ENCODE measurements at regions not wholly inside any gene's neighbourhood (a gene's known extent, or its start where the extent isn't known, plus 50 kb on each side); places are given as distances from the start of the nearest gene placed in this dataset.

GRCh38 chr6:148602136-148602535 is 144.7 kb upstream of the UST start:
- Histone ChIP-seq H3K27ac (ENCODE audit: low read depth in 1 of 2, low read length in 2 of 2) (no peak overlapping the region), H3K4me1 (ENCODE audit: insufficient read depth, low read length) (no peaks in the 10 kb centered on the region), H3K27me3 (ENCODE audit: control insufficient read depth in 1 of 2, insufficient read depth in 2 of 2, low read length in 2 of 2) (peaks cover 0 to 13% of the 10 kb centered on the region in 2 experiments), H3K9me3 (ENCODE audit: control insufficient read depth in 1 of 2, insufficient read depth in 1 of 2, low read length in 2 of 2) (peaks cover 0 to 5% of the 10 kb centered on the region in 2 experiments), H3K4me3 (ENCODE audit: low read length) (no peak overlapping the region), H3K36me3 (ENCODE audit: insufficient read depth, low read length) (no peaks in the 10 kb centered on the region)
- peaks cover 14% of the 10 kb centered on the region for H3K27me3 Mint-ChIP-seq
- H3K36me3 Mint-ChIP-seq (ENCODE audit: low read depth), result no peaks in the 10 kb centered on the region
- ATAC-seq (ENCODE audit: poor library complexity), result no peak
- peaks cover 6% of the 10 kb centered on the region for H3K9me3 Mint-ChIP-seq
- no peak overlapping the region for H3K4me3 Mint-ChIP-seq
- no peak overlapping the region for H3K27ac Mint-ChIP-seq
- POLR2A ChIA-PET, result no interaction called here
- DNase-seq, result no peak
- intact Hi-C loops (cut with DNase I, micrococcal nuclease), result no loop called here
- no peaks in the 10 kb centered on the region for H3K4me1 Mint-ChIP-seq (ENCODE audit: low read depth)
- CTCF ChIA-PET, result no interaction called here
- no peak for TF ChIP-seq CTCF (IDR thresholded peaks at IDR 0.05)

GRCh38 chr6:148608199-148608951 is 138.5 kb upstream of the UST start:
- no peaks in the 10 kb centered on the region for H3K27me3 Mint-ChIP-seq
- ChIA-PET CTCF (no interaction called here), POLR2A (no interaction called here)
- no peaks in the 10 kb centered on the region for H3K9me3 ChIP-seq (ENCODE audit: control insufficient read depth in 1 of 2, insufficient read depth in 1 of 2, low read length in 2 of 2)
- H3K27ac Mint-ChIP-seq, result no peak overlapping the region
- no peaks in the 10 kb centered on the region for H3K4me1 Mint-ChIP-seq (ENCODE audit: low read depth)
- no peak overlapping the region for H3K4me3 ChIP-seq (ENCODE audit: low read length)
- DNase-seq, result peak in 1 of 14 experiments; percentile 7
- no peak overlapping the region for H3K4me3 Mint-ChIP-seq
- no peaks in the 10 kb centered on the region for H3K9me3 Mint-ChIP-seq
- intact Hi-C loops (cut with DNase I, micrococcal nuclease), result no loop called here
- no peaks in the 10 kb centered on the region for H3K36me3 ChIP-seq (ENCODE audit: insufficient read depth, low read length)
- no peaks in the 10 kb centered on the region for H3K4me1 ChIP-seq (ENCODE audit: insufficient read depth, low read length)
- H3K27me3 ChIP-seq (ENCODE audit: control insufficient read depth in 1 of 2, insufficient read depth in 2 of 2, low read length in 2 of 2), result no peaks in the 10 kb centered on the region
- no peak for ATAC-seq (ENCODE audit: poor library complexity)
- no peaks in the 10 kb centered on the region for H3K36me3 Mint-ChIP-seq (ENCODE audit: low read depth)
- no peak for TF ChIP-seq CTCF (IDR thresholded peaks at IDR 0.05)
- H3K27ac ChIP-seq (ENCODE audit: low read depth in 1 of 2, low read length in 2 of 2), result no peak overlapping the region

GRCh38 chr6:148611213-148611612 is 135.6 kb upstream of the UST start:
- DNase-seq, result no peak
- no peaks in the 10 kb centered on the region for H3K27me3 Mint-ChIP-seq
- no peaks in the 10 kb centered on the region for H3K9me3 ChIP-seq (ENCODE audit: control insufficient read depth in 1 of 2, insufficient read depth in 1 of 2, low read length in 2 of 2)
- no peaks in the 10 kb centered on the region for H3K4me1 ChIP-seq (ENCODE audit: insufficient read depth, low read length)
- no peaks in the 10 kb centered on the region for H3K4me1 Mint-ChIP-seq (ENCODE audit: low read depth)
- CTCF ChIA-PET, result no interaction called here
- no peak for ATAC-seq (ENCODE audit: poor library complexity)
- no peaks in the 10 kb centered on the region for H3K27me3 ChIP-seq (ENCODE audit: control insufficient read depth in 1 of 2, insufficient read depth in 2 of 2, low read length in 2 of 2)
- H3K36me3 Mint-ChIP-seq (ENCODE audit: low read depth), result no peaks in the 10 kb centered on the region
- H3K4me3 ChIP-seq (ENCODE audit: low read length), result no peak overlapping the region
- intact Hi-C loops (cut with DNase I, micrococcal nuclease), result no loop called here
- H3K27ac Mint-ChIP-seq, result no peak overlapping the region
- POLR2A ChIA-PET, result no interaction called here
- no peak for TF ChIP-seq CTCF (IDR thresholded peaks at IDR 0.05)
- no peak overlapping the region for H3K27ac ChIP-seq (ENCODE audit: low read depth in 1 of 2, low read length in 2 of 2)
- H3K9me3 Mint-ChIP-seq, result no peaks in the 10 kb centered on the region
- H3K4me3 Mint-ChIP-seq, result no peak overlapping the region
- no peaks in the 10 kb centered on the region for H3K36me3 ChIP-seq (ENCODE audit: insufficient read depth, low read length)

Data from CD4-positive, alpha-beta T cell (primary cell).